ENCODE measurements at regions not wholly inside any gene's neighbourhood (a gene's known extent, or its start where the extent isn't known, plus 50 kb on each side); places are given as distances from the start of the nearest gene placed in this dataset.

DNA sequence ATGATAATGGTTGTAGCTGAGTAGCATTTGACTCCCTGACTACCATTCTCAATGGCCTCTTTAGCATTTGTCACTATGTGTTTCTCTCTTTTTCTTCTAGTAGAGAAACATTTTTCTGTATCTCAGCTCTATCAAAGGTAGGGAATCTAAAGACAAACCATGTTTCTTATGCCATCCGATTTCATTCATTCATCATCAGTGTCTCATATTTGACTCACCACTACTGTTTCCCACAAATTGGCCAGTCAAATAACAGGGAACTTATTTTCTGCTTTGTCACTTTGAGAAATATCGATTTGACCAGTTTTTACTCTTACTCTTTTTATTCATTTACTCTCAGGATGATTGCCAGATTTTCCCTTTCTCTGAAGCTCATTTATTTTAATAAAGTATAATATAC, 282.3 kb downstream of the TMEM167A start:
- TF ChIP-seq, protein P1, sequence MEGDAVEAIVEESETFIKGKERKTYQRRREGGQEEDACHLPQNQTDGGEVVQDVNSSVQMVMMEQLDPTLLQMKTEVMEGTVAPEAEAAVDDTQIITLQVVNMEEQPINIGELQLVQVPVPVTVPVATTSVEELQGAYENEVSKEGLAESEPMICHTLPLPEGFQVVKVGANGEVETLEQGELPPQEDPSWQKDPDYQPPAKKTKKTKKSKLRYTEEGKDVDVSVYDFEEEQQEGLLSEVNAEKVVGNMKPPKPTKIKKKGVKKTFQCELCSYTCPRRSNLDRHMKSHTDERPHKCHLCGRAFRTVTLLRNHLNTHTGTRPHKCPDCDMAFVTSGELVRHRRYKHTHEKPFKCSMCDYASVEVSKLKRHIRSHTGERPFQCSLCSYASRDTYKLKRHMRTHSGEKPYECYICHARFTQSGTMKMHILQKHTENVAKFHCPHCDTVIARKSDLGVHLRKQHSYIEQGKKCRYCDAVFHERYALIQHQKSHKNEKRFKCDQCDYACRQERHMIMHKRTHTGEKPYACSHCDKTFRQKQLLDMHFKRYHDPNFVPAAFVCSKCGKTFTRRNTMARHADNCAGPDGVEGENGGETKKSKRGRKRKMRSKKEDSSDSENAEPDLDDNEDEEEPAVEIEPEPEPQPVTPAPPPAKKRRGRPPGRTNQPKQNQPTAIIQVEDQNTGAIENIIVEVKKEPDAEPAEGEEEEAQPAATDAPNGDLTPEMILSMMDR (IDR thresholded peaks at IDR 0.05; ENCODE audit: low read depth, low read length, missing input control) = no peak
- TF ChIP-seq, protein P2, sequence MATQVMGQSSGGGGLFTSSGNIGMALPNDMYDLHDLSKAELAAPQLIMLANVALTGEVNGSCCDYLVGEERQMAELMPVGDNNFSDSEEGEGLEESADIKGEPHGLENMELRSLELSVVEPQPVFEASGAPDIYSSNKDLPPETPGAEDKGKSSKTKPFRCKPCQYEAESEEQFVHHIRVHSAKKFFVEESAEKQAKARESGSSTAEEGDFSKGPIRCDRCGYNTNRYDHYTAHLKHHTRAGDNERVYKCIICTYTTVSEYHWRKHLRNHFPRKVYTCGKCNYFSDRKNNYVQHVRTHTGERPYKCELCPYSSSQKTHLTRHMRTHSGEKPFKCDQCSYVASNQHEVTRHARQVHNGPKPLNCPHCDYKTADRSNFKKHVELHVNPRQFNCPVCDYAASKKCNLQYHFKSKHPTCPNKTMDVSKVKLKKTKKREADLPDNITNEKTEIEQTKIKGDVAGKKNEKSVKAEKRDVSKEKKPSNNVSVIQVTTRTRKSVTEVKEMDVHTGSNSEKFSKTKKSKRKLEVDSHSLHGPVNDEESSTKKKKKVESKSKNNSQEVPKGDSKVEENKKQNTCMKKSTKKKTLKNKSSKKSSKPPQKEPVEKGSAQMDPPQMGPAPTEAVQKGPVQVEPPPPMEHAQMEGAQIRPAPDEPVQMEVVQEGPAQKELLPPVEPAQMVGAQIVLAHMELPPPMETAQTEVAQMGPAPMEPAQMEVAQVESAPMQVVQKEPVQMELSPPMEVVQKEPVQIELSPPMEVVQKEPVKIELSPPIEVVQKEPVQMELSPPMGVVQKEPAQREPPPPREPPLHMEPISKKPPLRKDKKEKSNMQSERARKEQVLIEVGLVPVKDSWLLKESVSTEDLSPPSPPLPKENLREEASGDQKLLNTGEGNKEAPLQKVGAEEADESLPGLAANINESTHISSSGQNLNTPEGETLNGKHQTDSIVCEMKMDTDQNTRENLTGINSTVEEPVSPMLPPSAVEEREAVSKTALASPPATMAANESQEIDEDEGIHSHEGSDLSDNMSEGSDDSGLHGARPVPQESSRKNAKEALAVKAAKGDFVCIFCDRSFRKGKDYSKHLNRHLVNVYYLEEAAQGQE (IDR thresholded peaks at IDR 0.05) = no peak
- TF ChIP-seq, protein P3, sequence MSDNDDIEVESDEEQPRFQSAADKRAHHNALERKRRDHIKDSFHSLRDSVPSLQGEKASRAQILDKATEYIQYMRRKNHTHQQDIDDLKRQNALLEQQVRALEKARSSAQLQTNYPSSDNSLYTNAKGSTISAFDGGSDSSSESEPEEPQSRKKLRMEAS (IDR thresholded peaks at IDR 0.05) = no peak
- TF ChIP-seq TAF1 (conservative IDR thresholded peaks at IDR 0.05) = no peak
- TF ChIP-seq YY1 (IDR thresholded peaks at IDR 0.05) = no peak
- no peak for TF ChIP-seq RAD21 (IDR thresholded peaks at IDR 0.05)
